Activated B cell treated with CpG ODN at 0.5 μM for 24 hours (primary cell): ENCODE measurements at regions not wholly inside any gene's neighbourhood (a gene's known extent, or its start where the extent isn't known, plus 50 kb on each side); places are given as distances from the start of the nearest gene placed in this dataset.

Source experiments
- ATAC-seq: fragments of 200-7000 bp; cut with Tn5 transposase; one replicate; pipeline ENCODE4 v1.10.0; 2021; ENCODE audit warnings: low read depth, mild to moderate bottlenecking, moderate library complexity
- CTCF ChIA-PET: fragments of 350-600 bp; sonication (Branson Sonifier 250); formaldehyde crosslinking; loops from one replicate; lab custom pipeline; 2021; ENCODE audit warnings: antibody characterized with exemption; lab: Charles Lee
- POLR2A ChIA-PET: fragments of 350-600 bp; sonication (Branson Sonifier 250); formaldehyde crosslinking; loops from one replicate; lab custom pipeline; 2021; ENCODE audit warnings: antibody characterized with exemption; lab: Charles Lee
- DNase-seq: peaks from one replicate; pipeline ENCODE4 v3.0.0; 2022
- H3K27ac Mint-ChIP-seq: one replicate; pipeline ENCODE4 v1.8.0; 2020; ENCODE audit warnings: mixed read lengths
- H3K27me3 Mint-ChIP-seq: one replicate; pipeline ENCODE4 v1.8.0; 2021; ENCODE audit warnings: mixed read lengths
- H3K36me3 Mint-ChIP-seq: one replicate; pipeline ENCODE4 v1.8.0; 2021; ENCODE audit warnings: low read depth, mixed read lengths
- H3K4me1 Mint-ChIP-seq: one replicate; pipeline ENCODE4 v1.8.0; 2021; ENCODE audit warnings: mixed read lengths
- H3K4me3 Mint-ChIP-seq: one replicate; pipeline ENCODE4 v1.8.0; 2020; ENCODE audit warnings: mild to moderate bottlenecking, mixed read lengths
- H3K9me3 Mint-ChIP-seq: one replicate; pipeline ENCODE4 v1.8.0; 2020; ENCODE audit warnings: mixed read lengths
- intact Hi-C: fragments of 100-400 bp; cut with micrococcal nuclease; formaldehyde crosslinking; loops from one replicate; pipeline ENCODE4 v1.15.1; 2024
- TF ChIP-seq, protein P1 (sequence below): fragments of 200-600 bp; IDR thresholded peaks from one replicate; pipeline ENCODE4 v1.8.0; 2022; ENCODE audit warnings: antibody characterized with exemption, mild to moderate bottlenecking

DNA sequence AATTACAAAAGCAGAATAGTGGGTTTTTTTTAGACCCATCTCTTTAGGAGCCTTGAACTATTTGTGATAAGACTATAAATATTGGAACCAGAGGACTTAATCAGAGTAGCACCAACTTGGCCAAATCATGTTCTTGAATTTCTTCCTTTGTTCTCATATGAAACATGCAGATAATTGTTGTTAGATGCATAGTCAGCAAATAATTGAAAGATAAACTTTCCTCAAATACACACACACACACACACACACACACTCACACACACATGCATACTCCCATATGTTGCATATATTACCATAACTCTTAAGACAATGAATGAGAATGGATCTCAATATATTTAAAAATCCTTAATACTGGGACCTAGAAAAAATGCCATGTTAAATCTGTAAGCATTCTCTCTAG lies 310.4 kb downstream of the KCNJ2 start:
- POLR2A ChIA-PET = no interaction called here
- peaks cover 7% of the 10 kb centered on the region for H3K9me3 Mint-ChIP-seq

DNA sequence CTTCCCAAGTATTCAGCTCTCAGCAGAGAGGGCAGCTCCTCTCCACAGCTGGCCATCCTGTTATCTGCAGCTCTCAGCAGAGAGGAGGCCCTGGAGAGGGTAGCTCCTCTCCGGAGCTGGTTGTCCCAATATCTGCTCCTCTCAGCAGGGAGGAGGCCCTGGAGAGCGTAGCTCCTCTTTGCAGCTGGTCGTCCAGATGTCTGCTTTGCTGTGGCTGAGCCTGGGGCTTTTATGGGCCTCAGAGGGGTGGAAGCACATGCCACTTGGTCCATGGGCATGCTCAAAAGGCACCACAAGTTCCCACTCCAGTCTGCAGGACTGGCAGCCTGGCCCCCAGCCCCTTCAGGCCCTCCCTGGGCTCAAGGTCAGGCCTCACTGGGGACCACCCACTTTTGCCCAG lies 314.3 kb downstream of the KCNJ2 start:
- no peaks in the 10 kb centered on the region for H3K36me3 Mint-ChIP-seq
- H3K27ac Mint-ChIP-seq = no peak overlapping the region
- ATAC-seq (no peak), DNase-seq (no peak)
- H3K27me3 Mint-ChIP-seq = no peaks in the 10 kb centered on the region
- intact Hi-C loops = no loop called here
- ChIA-PET POLR2A (no interaction called here), CTCF (no interaction called here)
- no peak overlapping the region for H3K4me3 Mint-ChIP-seq
- H3K4me1 Mint-ChIP-seq = no peaks in the 10 kb centered on the region
- TF ChIP-seq, protein P1, sequence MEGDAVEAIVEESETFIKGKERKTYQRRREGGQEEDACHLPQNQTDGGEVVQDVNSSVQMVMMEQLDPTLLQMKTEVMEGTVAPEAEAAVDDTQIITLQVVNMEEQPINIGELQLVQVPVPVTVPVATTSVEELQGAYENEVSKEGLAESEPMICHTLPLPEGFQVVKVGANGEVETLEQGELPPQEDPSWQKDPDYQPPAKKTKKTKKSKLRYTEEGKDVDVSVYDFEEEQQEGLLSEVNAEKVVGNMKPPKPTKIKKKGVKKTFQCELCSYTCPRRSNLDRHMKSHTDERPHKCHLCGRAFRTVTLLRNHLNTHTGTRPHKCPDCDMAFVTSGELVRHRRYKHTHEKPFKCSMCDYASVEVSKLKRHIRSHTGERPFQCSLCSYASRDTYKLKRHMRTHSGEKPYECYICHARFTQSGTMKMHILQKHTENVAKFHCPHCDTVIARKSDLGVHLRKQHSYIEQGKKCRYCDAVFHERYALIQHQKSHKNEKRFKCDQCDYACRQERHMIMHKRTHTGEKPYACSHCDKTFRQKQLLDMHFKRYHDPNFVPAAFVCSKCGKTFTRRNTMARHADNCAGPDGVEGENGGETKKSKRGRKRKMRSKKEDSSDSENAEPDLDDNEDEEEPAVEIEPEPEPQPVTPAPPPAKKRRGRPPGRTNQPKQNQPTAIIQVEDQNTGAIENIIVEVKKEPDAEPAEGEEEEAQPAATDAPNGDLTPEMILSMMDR = no peak
- H3K9me3 Mint-ChIP-seq = peaks cover 7% of the 10 kb centered on the region

More for the DNA sequence above, 310.4 kb downstream of the KCNJ2 start:
- ATAC-seq (no peak), DNase-seq (no peak)
- Mint-ChIP-seq H3K4me1 (no peaks in the 10 kb centered on the region), H3K27ac (no peak overlapping the region), H3K4me3 (no peak overlapping the region), H3K27me3 (no peaks in the 10 kb centered on the region), H3K36me3 (no peaks in the 10 kb centered on the region)
- CTCF ChIA-PET = no interaction called here
- TF ChIP-seq, protein P1 = no peak
- intact Hi-C loops = no loop called here

DNA sequence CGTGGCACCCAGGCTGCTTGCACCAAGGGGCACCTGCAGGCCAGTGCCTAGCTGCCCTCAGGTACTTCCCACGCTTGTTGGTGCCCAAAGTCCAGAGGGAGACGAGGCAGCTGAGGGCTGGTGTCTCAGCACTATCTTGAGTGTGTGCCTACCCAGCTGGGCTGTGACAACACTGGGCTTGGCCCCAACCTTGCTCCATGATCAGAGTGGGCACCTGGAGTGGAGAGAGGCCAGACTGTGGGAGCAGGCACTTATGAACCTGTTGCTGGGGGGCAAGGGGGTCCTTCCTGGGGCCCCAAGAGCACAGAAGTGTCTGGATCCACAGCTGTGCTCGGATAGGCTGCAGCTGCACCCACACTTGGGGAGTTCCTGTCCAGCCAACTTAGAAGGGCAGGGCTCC lies 314.7 kb downstream of the KCNJ2 start:
- CTCF ChIA-PET = no interaction called here

DNA sequence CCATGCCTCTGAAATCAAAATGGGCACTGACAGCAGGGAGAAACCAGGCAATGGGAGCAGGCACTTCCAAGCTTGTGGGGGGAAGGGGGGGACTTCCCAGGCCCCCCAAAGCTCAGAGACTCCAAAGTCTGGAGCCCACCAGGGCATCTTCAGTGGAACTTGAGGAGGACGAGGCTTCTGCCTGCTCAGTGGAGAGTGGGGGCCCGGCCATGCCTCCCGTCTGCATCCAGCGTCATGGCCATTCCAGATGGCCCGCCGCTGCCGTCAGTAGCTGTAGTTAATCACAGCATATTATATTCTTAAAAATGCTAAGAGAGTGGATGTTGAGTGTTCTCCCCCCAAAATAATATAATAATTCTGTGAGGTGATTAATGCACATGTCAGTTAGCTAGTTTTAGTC lies 315.2 kb downstream of the KCNJ2 start:
- no peaks in the 10 kb centered on the region for H3K36me3 Mint-ChIP-seq
- POLR2A ChIA-PET = no interaction called here
- no peaks in the 10 kb centered on the region for H3K27me3 Mint-ChIP-seq
- ATAC-seq = no peak
- TF ChIP-seq, protein P1 = no peak
- CTCF ChIA-PET = no interaction called here
- H3K27ac Mint-ChIP-seq = no peak overlapping the region
- H3K4me1 Mint-ChIP-seq = no peaks in the 10 kb centered on the region
- H3K4me3 Mint-ChIP-seq = no peak overlapping the region
- intact Hi-C loops = no loop called here
- H3K9me3 Mint-ChIP-seq = peaks cover 7% of the 10 kb centered on the region
- DNase-seq = no peak

More for the DNA sequence above, 314.7 kb downstream of the KCNJ2 start:
- Mint-ChIP-seq H3K4me3 (no peak overlapping the region), H3K27me3 (no peaks in the 10 kb centered on the region), H3K27ac (no peak overlapping the region), H3K4me1 (no peaks in the 10 kb centered on the region), H3K9me3 (peaks cover 7% of the 10 kb centered on the region), H3K36me3 (no peaks in the 10 kb centered on the region)
- TF ChIP-seq, protein P1 = no peak
- POLR2A ChIA-PET = no interaction called here
- DNase-seq (no peak), ATAC-seq (no peak)
- intact Hi-C loops = no loop called here

DNA sequence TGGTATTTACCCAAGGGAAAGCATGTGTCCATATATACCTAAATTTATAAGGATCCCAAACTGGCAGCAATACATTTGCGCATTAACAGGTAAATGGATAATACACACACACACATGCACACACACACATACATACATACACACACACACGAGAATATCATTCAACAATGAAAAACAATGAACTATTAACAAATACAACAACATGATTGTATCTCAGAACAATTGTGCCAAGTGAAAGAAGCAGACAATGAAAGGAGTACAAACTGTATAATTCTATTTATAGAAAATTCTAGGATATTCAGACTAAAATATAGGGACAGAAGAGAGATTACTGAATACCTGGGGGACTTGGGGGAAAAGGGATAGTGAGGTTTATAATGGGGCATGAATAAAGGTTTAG lies 323.0 kb downstream of the KCNJ2 start:
- H3K27me3 Mint-ChIP-seq = no peaks in the 10 kb centered on the region
- DNase-seq (no peak), ATAC-seq (no peak)
- H3K9me3 Mint-ChIP-seq = no peaks in the 10 kb centered on the region
- no peak overlapping the region for H3K4me3 Mint-ChIP-seq
- no peak overlapping the region for H3K27ac Mint-ChIP-seq
- H3K36me3 Mint-ChIP-seq = no peaks in the 10 kb centered on the region
- intact Hi-C loops = no loop called here
- H3K4me1 Mint-ChIP-seq = no peaks in the 10 kb centered on the region
- TF ChIP-seq, protein P1 = no peak
- ChIA-PET POLR2A (no interaction called here), CTCF (no interaction called here)
